ENCODE measurements at regions not wholly inside any gene's neighbourhood (a gene's known extent, or its start where the extent isn't known, plus 50 kb on each side); places are given as distances from the start of the nearest gene placed in this dataset.

GRCh38 chr6:78502386-78502887, 364.9 kb upstream of the IRAK1BP1 start:
- no peak overlapping the region for H3K4me3 ChIP-seq (ENCODE audit: low read depth in 1 of 3, low read length in 3 of 3)
- no peaks in the 10 kb centered on the region for H3K36me3 ChIP-seq (ENCODE audit: control insufficient read depth in 4 of 4, insufficient read depth in 3 of 4, low read depth in 1 of 4, low read length in 3 of 4)
- WGBS, result 77% methylated on average over 2 of the region's 2 CpGs
- TF ChIP-seq GABPA (IDR thresholded peaks at IDR 0.05 in 1 of 2, conservative IDR thresholded peaks at IDR 0.05 in 1 of 2) (no peak), SP1 (IDR thresholded peaks at IDR 0.05) (no peak), JUND (IDR thresholded peaks at IDR 0.05) (no peak), RAD21 (IDR thresholded peaks at IDR 0.05) (no peak), HNF4G (IDR thresholded peaks at IDR 0.05) (no peak), EGR1 (IDR thresholded peaks at IDR 0.05; ENCODE audit: low read depth in 2 of 2) (no peak), YY1 (IDR thresholded peaks at IDR 0.05) (no peak), MAX (IDR thresholded peaks at IDR 0.05) (no peak), RXRA (IDR thresholded peaks at IDR 0.05) (no peak), ATF3 (IDR thresholded peaks at IDR 0.05) (no peak), REST (IDR thresholded peaks at IDR 0.05) (no peak), CTCF (IDR thresholded peaks at IDR 0.05; ENCODE audit: low read depth, low read length, missing input control) (no peak), NR2F2 (IDR thresholded peaks at IDR 0.05) (no peak), FOXA1 (IDR thresholded peaks at IDR 0.05) (no peak), FOXA2 (IDR thresholded peaks at IDR 0.05) (no peak), TAF1 (conservative IDR thresholded peaks at IDR 0.05) (no peak), HNF4A (conservative IDR thresholded peaks at IDR 0.05) (no peak), ZBTB33 (IDR thresholded peaks at IDR 0.05) (no peak)
- H3K4me1 ChIP-seq (ENCODE audit: control insufficient read depth in 4 of 4, insufficient read depth in 4 of 4, low read length in 3 of 4), result no peaks in the 10 kb centered on the region
- H3K27me3 ChIP-seq (ENCODE audit: control insufficient read depth in 4 of 4, insufficient read depth in 4 of 4, low read length in 3 of 4), result peaks cover 0 to 3% (median 0%) of the 10 kb centered on the region in 4 donors
- no peak for DNase-seq (ENCODE audit: low spot score)
- no peak overlapping the region for H3K9ac ChIP-seq (ENCODE audit: low read depth in 1 of 2, low read length in 2 of 2)
- H3K27ac ChIP-seq (ENCODE audit: low read depth in 1 of 2, low read length in 2 of 2), result no peak overlapping the region
- no peaks in the 10 kb centered on the region for H3K9me3 ChIP-seq (ENCODE audit: control insufficient read depth in 4 of 4, low read length in 3 of 4)
